ENCODE measurements at regions not wholly inside any gene's neighbourhood (a gene's known extent, or its start where the extent isn't known, plus 50 kb on each side); places are given as distances from the start of the nearest gene placed in this dataset.

- Histone ChIP-seq H3K36me3 (replicated peaks in 1 of 2; ENCODE audit: control insufficient read depth in 1 of 2, insufficient read depth in 2 of 2, low read length in 2 of 2) (no peaks in the 10 kb centered on the region), H3K27me3 (ENCODE audit: control insufficient read depth in 2 of 2, insufficient read depth in 2 of 2, low read length in 2 of 2) (no peaks in the 10 kb centered on the region), H3K4me1 (ENCODE audit: control insufficient read depth in 1 of 2, insufficient read depth in 2 of 2, low read length in 2 of 2) (no peaks in the 10 kb centered on the region), H4K20me1 (ENCODE audit: insufficient read depth, low read length) (no peaks in the 10 kb centered on the region), H2AFZ (ENCODE audit: insufficient read depth, low read depth, low read length, poor library complexity, severe bottlenecking) (no peak overlapping the region), H3K9ac (ENCODE audit: insufficient read depth, low read length, poor library complexity, severe bottlenecking) (no peak overlapping the region), H3K27ac (ENCODE audit: low read depth in 1 of 2, low read length in 2 of 2) (no peak overlapping the region), H3K9me3 (replicated peaks in 1 of 2; ENCODE audit: control insufficient read depth in 1 of 2, insufficient read depth in 1 of 2, low read length in 2 of 2) (no peaks in the 10 kb centered on the region), H3K4me2 (replicated peaks; ENCODE audit: extremely low read depth, low read length, poor library complexity, severe bottlenecking) (no peak overlapping the region), H3K4me3 (replicated peaks in 1 of 3; ENCODE audit: low read depth in 2 of 3, low read length in 3 of 3) (no peak overlapping the region), H3K79me2 (ENCODE audit: insufficient read depth, low read length) (no peaks in the 10 kb centered on the region)
- H3K27ac Mint-ChIP-seq: no peak overlapping the region
- 83% methylated on average over 4 of the region's 6 CpGs for WGBS (ENCODE audit: insufficient coverage)
- H3K9me3 Mint-ChIP-seq: peaks cover 0 to 7% (median 0%) of the 10 kb centered on the region in 7 donors
- no peak overlapping the region for H3K4me3 Mint-ChIP-seq
- intact Hi-C loops (cut with micrococcal nuclease): no loop called here
- no peaks in the 10 kb centered on the region for H3K36me3 Mint-ChIP-seq
- H3K27me3 Mint-ChIP-seq (ENCODE audit: low read depth in 3 of 3): peaks cover 10 to 14% (median 11%) of the 10 kb centered on the region in 3 donors
- TF ChIP-seq CTCF (IDR thresholded peaks at IDR 0.05): no peak
- DNase-seq: no peak
- H3K4me1 Mint-ChIP-seq: peaks cover 13% of the 10 kb centered on the region
These were observed 169.4 kb upstream of the SYT13 start for GRCh38 chr11:45455536-45455935.

GRCh38 chr11:45454917-45455401 lies 168.8 kb upstream of the SYT13 start:
- no peak overlapping the region for H3K27ac Mint-ChIP-seq
- no peaks in the 10 kb centered on the region for H3K36me3 ChIP-seq (replicated peaks in 1 of 2; ENCODE audit: control insufficient read depth in 1 of 2, insufficient read depth in 2 of 2, low read length in 2 of 2)
- no peak overlapping the region for H3K9ac ChIP-seq (ENCODE audit: insufficient read depth, low read length, poor library complexity, severe bottlenecking)
- no peaks in the 10 kb centered on the region for H3K4me1 ChIP-seq (ENCODE audit: control insufficient read depth in 1 of 2, insufficient read depth in 2 of 2, low read length in 2 of 2)
- no peak overlapping the region for H3K4me3 Mint-ChIP-seq
- no peak overlapping the region for H2AFZ ChIP-seq (ENCODE audit: insufficient read depth, low read depth, low read length, poor library complexity, severe bottlenecking)
- H3K4me1 Mint-ChIP-seq: peaks cover 13% of the 10 kb centered on the region
- no peaks in the 10 kb centered on the region for H3K27me3 ChIP-seq (ENCODE audit: control insufficient read depth in 2 of 2, insufficient read depth in 2 of 2, low read length in 2 of 2)
- H4K20me1 ChIP-seq (ENCODE audit: insufficient read depth, low read length): no peaks in the 10 kb centered on the region
- no peak for DNase-seq
- no peaks in the 10 kb centered on the region for H3K36me3 Mint-ChIP-seq
- no CpG with 5 or more reads among the region's 1 CpG for WGBS (ENCODE audit: insufficient coverage)
- no peaks in the 10 kb centered on the region for H3K79me2 ChIP-seq (ENCODE audit: insufficient read depth, low read length)
- H3K9me3 ChIP-seq (replicated peaks in 1 of 2; ENCODE audit: control insufficient read depth in 1 of 2, insufficient read depth in 1 of 2, low read length in 2 of 2): no peaks in the 10 kb centered on the region
- no peak overlapping the region for H3K4me2 ChIP-seq (replicated peaks; ENCODE audit: extremely low read depth, low read length, poor library complexity, severe bottlenecking)
- intact Hi-C loops (cut with micrococcal nuclease): no loop called here
- peaks cover 0 to 7% (median 0%) of the 10 kb centered on the region in 7 donors for H3K9me3 Mint-ChIP-seq
- no peak for TF ChIP-seq CTCF (IDR thresholded peaks at IDR 0.05)
- no peak overlapping the region for H3K27ac ChIP-seq (ENCODE audit: low read depth in 1 of 2, low read length in 2 of 2)
- H3K27me3 Mint-ChIP-seq (ENCODE audit: low read depth in 3 of 3): peaks cover 9 to 14% (median 10%) of the 10 kb centered on the region in 3 donors
- H3K4me3 ChIP-seq (replicated peaks in 1 of 3; ENCODE audit: low read depth in 2 of 3, low read length in 3 of 3): no peak overlapping the region
